ENCODE measurements at regions not wholly inside any gene's neighbourhood (a gene's known extent, or its start where the extent isn't known, plus 50 kb on each side); places are given as distances from the start of the nearest gene placed in this dataset.
"Not testable (repeated sequence)": the region's sequence is repeated elsewhere in the genome, so short reads cannot be mapped to it uniquely, and the experiment has no call there.

GRCh38 chr16:29117631-29118030 lies 132.8 kb downstream of the LAT start:
- no peak for TF ChIP-seq POLR2A (IDR thresholded peaks at IDR 0.05; ENCODE audit: low read length)
- no peak for TF ChIP-seq GATA1 (IDR thresholded peaks at IDR 0.05; ENCODE audit: low read depth, low read length)

DNA sequence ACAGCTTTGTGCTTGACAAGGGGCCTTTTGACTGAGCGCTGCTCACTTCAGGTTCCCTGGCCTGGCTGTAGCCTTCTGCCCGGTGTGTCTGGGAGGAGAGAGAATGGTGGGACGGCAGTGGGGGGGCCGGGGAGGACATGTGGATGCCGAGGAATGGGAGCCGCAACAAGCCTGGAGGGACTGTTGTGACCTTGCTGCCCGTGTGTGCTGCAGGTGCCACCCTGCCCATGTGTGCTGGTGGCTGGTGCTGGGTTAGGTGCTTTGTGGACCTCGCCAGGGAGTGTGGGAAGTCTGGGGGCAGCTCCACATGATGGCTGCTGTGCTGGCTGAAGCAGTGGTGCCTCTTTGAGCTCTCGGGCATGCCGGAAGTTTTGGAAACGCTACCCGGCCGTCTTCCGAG lies 132.1 kb downstream of the LAT start:
- no peak for DNase-seq
- TF ChIP-seq POLR2A (IDR thresholded peaks at IDR 0.05; ENCODE audit: low read length): no peak
- TF ChIP-seq GATA1 (IDR thresholded peaks at IDR 0.05; ENCODE audit: low read depth, low read length): no peak

More at GRCh38 chr16:29117631-29118030, 132.8 kb downstream of the LAT start:
- no peak for DNase-seq

GRCh38 chr16:29116207-29116606 lies 131.4 kb downstream of the LAT start:
- not testable (repeated sequence) for DNase-seq

- not testable (repeated sequence) for DNase-seq
Measured at GRCh38 chr16:29115802-29116141, 130.9 kb downstream of the LAT start.

- DNase-seq: peak in 1 of 2 experiments; percentile 37
Measured at GRCh38 chr16:29114989-29115801, 130.3 kb downstream of the LAT start.

GRCh38 chr16:29114574-29114973 lies 129.7 kb downstream of the LAT start:
- TF ChIP-seq POLR2A (IDR thresholded peaks at IDR 0.05; ENCODE audit: low read length) (no peak), GATA1 (IDR thresholded peaks at IDR 0.05; ENCODE audit: low read depth, low read length) (no peak)
- DNase-seq: no peak

DNA sequence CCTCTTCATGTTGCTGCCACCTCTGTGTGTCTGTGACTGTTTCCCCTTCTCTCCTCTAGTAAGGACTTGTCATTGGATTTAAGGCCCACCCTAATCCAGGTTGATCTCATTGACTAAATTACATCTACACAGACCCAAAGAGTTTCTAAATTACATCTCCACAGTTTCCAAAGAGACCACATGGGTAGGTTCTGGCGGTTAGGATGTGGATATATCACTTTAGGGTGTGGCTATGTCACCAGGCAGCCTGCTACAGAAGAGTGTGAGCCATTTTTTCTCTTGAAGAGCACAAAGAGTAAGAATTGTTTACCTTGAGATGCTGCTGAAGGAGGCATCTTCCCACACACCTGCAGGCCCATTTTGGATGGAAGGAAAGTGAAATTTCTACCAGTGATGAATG lies 128.6 kb downstream of the LAT start:
- not testable (repeated sequence) for DNase-seq

DNA sequence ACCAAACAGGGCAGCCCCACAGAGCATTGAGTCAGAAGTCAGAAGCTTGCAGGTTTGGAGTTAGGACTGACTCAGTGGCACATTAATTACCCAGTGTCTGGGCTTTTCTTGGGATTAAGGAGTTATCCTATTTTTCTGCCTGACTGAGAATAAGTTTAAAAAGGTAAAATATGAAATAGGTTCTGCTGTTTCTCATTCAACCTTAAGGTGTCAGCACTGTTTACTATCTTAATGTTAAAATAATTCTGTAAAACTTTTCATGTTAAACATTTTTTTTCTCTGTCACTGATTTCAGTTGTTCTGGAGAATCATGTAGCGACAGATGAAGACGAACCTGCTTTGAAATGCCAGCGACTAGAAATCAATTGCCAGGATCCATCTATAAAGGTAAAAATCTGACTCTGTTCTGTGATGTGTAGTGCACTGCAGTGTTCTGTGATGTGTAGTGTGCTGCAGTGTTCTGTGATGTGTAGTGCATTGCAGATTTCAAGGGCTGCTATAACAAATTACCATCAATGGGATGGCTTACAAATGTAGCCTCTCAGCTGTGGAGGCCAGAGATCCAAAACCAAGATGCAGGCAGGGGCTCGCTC lies 128.0 kb downstream of the LAT start:
- DNase-seq: no peak
- no peak for TF ChIP-seq GATA1 (IDR thresholded peaks at IDR 0.05; ENCODE audit: low read depth, low read length)
- no peak for TF ChIP-seq POLR2A (IDR thresholded peaks at IDR 0.05; ENCODE audit: low read length)

GRCh38 chr16:29111901-29112680 lies 127.2 kb downstream of the LAT start:
- not testable (repeated sequence) for DNase-seq

- no peak for TF ChIP-seq GATA1 (IDR thresholded peaks at IDR 0.05; ENCODE audit: low read depth, low read length)
- no peak for TF ChIP-seq POLR2A (IDR thresholded peaks at IDR 0.05; ENCODE audit: low read length)
- DNase-seq: no peak
Measured at GRCh38 chr16:29111421-29111820, 126.6 kb downstream of the LAT start.

- not testable (repeated sequence) for DNase-seq
Measured at GRCh38 chr16:29108625-29109169, 123.8 kb downstream of the LAT start.

DNA sequence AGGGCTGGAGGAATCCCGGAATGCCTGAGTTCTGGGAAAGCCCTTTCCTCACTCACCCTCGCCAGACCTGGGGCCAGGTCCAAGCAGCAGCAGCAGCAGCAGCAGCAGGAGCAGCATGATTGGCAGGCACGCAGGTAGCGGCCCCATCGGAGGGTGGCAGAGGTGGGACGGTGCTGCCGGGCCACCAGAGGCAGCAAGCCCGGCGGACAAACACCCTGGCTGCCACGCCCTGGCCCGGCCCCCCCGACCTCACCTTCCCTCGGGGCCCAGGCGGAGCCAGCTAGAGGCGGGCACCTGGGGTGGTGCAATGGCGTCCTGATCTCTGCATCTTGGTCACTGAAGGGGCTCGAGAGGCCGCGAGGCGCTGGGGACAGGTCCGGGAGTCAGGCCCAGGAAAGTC lies 122.4 kb downstream of the LAT start:
- DNase-seq: no peak
- no peak for TF ChIP-seq POLR2A (IDR thresholded peaks at IDR 0.05; ENCODE audit: low read length)
- TF ChIP-seq GATA1 (IDR thresholded peaks at IDR 0.05; ENCODE audit: low read depth, low read length): no peak

DNA sequence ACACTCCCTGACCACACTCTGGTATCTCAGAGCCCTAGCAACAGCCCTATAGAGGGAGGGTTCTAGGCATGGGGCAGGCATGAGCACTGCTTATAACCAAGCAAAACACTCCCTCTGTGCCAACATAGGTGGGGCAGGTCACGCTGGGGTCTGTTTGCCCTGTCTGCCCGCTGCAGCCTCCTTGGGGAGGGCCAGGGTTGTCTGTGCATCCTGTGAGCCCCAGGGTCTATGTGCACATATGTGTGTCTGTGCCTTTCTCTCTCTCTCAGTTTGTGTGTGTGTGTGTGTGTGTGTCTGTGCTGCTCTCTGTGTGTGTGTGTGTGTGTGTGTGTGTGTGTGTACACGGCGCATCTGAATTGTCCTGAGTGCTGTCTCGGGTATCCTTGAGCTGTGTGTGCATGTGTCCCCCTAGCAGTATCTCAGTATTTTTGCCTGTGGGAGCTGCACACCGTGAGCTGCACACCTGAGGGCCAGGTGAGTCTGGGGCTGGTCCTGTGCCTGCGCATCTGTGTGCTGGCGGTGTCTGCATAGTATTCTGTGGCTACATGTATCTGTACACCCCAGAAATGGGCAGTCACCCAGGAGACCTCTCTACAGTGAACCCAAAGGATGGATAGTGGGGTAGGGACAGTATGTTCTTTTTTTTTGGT lies 121.5 kb downstream of the LAT start:
- not testable (repeated sequence) for DNase-seq

GRCh38 chr16:29104600-29104999 lies 119.7 kb downstream of the LAT start:
- DNase-seq: not testable (repeated sequence)

DNA sequence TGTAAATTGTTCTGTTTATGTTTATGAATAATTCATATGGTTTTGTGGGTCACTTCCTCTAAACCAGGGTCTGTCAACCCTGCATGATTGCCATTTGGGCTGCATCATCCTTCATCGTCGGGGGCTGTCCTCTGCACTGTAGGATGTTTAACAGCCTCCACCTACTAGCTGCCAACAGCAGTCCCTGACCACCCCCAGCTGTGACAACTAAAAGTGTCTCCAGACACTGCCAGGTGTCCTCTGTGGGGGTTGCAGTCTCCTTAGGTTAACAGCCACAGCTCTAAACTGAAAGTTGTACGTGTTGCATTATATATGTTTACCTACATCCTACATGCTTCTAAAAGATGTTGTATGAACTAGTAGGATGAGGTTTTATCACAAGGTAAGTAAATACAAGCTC lies 113.1 kb downstream of the LAT start:
- DNase-seq: not testable (repeated sequence)

GRCh38 chr16:29094729-29095624 lies 110.1 kb downstream of the LAT start:
- DNase-seq: not testable (repeated sequence)

- not testable (repeated sequence) for DNase-seq
Measured at GRCh38 chr16:29094325-29094724, 109.5 kb downstream of the LAT start.

DNA sequence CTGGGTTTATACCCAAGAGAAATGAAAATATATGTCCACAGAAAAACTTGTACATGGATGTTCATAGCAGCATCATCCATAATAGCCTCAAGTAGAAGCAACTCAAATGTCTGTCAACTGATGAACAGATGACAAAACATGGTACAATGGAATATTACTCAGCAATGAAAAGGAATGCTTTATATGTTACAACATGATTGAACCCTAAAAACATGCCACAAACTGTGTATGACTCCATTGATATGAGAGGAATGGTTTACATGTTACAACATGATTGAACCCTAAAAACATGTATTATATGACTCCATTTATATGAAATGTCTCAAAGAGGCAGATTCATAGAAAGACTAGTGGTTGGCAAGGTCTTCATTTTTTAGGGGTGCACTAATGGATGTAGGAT lies 104.8 kb downstream of the LAT start:
- not testable (repeated sequence) for DNase-seq

DNA sequence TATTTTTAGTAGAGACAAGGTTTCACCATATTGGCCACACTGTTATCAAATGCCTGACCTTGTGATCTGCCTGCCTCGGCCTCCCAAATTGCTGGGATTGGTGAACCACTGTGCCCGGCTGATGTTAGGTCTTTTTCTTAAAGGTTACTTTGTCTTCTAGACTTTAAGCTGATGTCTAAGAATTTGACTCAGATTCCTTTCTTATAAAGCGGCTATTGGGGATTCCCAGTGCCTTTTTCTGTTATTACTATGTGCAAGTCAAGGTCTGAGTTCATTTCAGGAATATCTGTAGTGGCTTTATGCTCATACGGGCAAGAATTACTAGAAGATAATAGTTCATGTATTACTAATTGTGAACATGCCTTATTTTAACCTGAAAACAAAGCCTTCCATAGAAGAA lies 102.8 kb downstream of the LAT start:
- not testable (repeated sequence) for DNase-seq
